H1 (cell line): ENCODE measurements at regions not wholly inside any gene's neighbourhood (a gene's known extent, or its start where the extent isn't known, plus 50 kb on each side); places are given as distances from the start of the nearest gene placed in this dataset.

Experiments
- CTCF ChIA-PET: fragments of 300-600 bp; sonication (Branson Sonifier 250); formaldehyde crosslinking; loops from one replicate; lab custom pipeline; 2021; ENCODE audit not compliant: partially characterized antibody; lab: Charles Lee
- POLR2A ChIA-PET: fragments of 300-600 bp; sonication (Branson Sonifier 250); formaldehyde crosslinking; loops from one replicate; lab custom pipeline; 2021; ENCODE audit warnings: inconsistent platforms; ENCODE audit not compliant: partially characterized antibody; lab: Charles Lee
- DNase-seq, 2 experiments: peaks; one replicate each; pipeline versions ENCODE4 v3.0.0 to v3.0.0-alpha.2; 2010 to 2022; ENCODE audit warnings: low spot score in 2 of 2, low read depth in 1 of 2, mixed read lengths in 1 of 2
- FAIRE-seq: peaks from 2 replicates; lab custom pipeline; 2011; peaks lifted over from hg19 to GRCh38; lab: Jason Lieb, UNC
- H2AFZ ChIP-seq: 2 replicates; pipeline ENCODE4 v1.8.1; 2012; ENCODE audit warnings: low read length, inconsistent platforms
- H2AK5ac ChIP-seq: 2 replicates; pipeline ENCODE4 v1.6.1; 2013; ENCODE audit warnings: low read depth, low read length
- H2BK120ac ChIP-seq: replicated peaks from 2 replicates; pipeline ENCODE3; 2013; ENCODE audit warnings: low read depth, low read length, inconsistent platforms
- H2BK12ac ChIP-seq: 2 replicates; pipeline ENCODE4 v1.6.1; 2013; ENCODE audit warnings: low read depth, low read length
- H2BK15ac ChIP-seq: 2 replicates; pipeline ENCODE4 v1.6.1; 2013; ENCODE audit warnings: low read length
- H2BK20ac ChIP-seq: 2 replicates; pipeline ENCODE4 v1.6.1; 2013; ENCODE audit warnings: low read length
- H2BK5ac ChIP-seq: 2 replicates; pipeline ENCODE4 v1.6.1; 2013; ENCODE audit warnings: low read depth, low read length
- H3K14ac ChIP-seq: 2 replicates; pipeline ENCODE4 v1.6.1; 2013; ENCODE audit warnings: inconsistent platforms; ENCODE audit not compliant: insufficient read length
- H3K18ac ChIP-seq: 2 replicates; pipeline ENCODE4 v1.6.1; 2013; ENCODE audit warnings: low read length; ENCODE audit errors: extremely low read depth
- H3K23ac ChIP-seq: 2 replicates; pipeline ENCODE4 v1.6.1; 2013; ENCODE audit warnings: inconsistent platforms; ENCODE audit not compliant: insufficient read length
- H3K23me2 ChIP-seq: 2 replicates; pipeline ENCODE4 v1.6.1; 2013; ENCODE audit warnings: low read depth, low read length
- H3K27ac ChIP-seq: 2 replicates; pipeline ENCODE4 v1.6.1; 2011; ENCODE audit warnings: low read depth, low read length, inconsistent platforms
- H3K27me3 ChIP-seq, 4 experiments: replicated peaks in 1 of 4; 1 replicate in 1 of 4; 2 replicates in 3 of 4; pipeline versions ENCODE4 v1.6.1 to v1.8.1; 2011 to 2013; ENCODE audit warnings: low read length in 3 of 4, mild to moderate bottlenecking in 3 of 4, inconsistent platforms in 2 of 4, mixed read lengths in 2 of 4, moderate library complexity in 1 of 4; ENCODE audit not compliant: control insufficient read depth in 3 of 4, insufficient read depth in 3 of 4; ENCODE audit errors: extremely low read depth in 1 of 4
- H3K36me3 ChIP-seq, 4 experiments: 2 replicates each; pipeline versions ENCODE4 v1.6.1 to v1.8.1; 2011 to 2013; ENCODE audit warnings: mild to moderate bottlenecking in 4 of 4, low read length in 3 of 4, moderate library complexity in 2 of 4, control low read depth in 1 of 4, inconsistent platforms in 1 of 4; ENCODE audit not compliant: insufficient read depth in 4 of 4, control insufficient read depth in 2 of 4
- H3K4ac ChIP-seq: replicated peaks from 2 replicates; pipeline ENCODE3; 2013; ENCODE audit warnings: low read length, low read depth, mixed read lengths, inconsistent platforms; ENCODE audit not compliant: insufficient read length
- H3K4me1 ChIP-seq, 4 experiments: replicated peaks in 1 of 4; 1 replicate in 1 of 4; 2 replicates in 3 of 4; pipeline versions ENCODE4 v1.6.1 to v1.8.1; 2011 to 2013; ENCODE audit warnings: low read length in 3 of 4, inconsistent platforms in 2 of 4, mixed read lengths in 1 of 4; ENCODE audit not compliant: insufficient read depth in 4 of 4, control insufficient read depth in 3 of 4
- H3K4me2 ChIP-seq, 2 experiments: 2 replicates each; pipeline versions ENCODE4 v1.6.1 to v1.8.1; 2011 to 2013; ENCODE audit warnings: low read depth in 2 of 2, low read length in 2 of 2, control low read depth in 1 of 2, inconsistent platforms in 1 of 2, mild to moderate bottlenecking in 1 of 2; ENCODE audit not compliant: insufficient read depth in 1 of 2
- H3K4me3 ChIP-seq, 4 experiments: fragments of 200-600, 300-600 bp in 1 of 4; sonication (generic), shearing (Covaris generic), sonication (Bioruptor Twin) in 1 of 4; 2 replicates each; pipeline versions ENCODE4 v1.5.1 to v1.8.1; 2011 to 2016; ENCODE audit warnings: low read length in 4 of 4, low read depth in 3 of 4, control low read depth in 2 of 4, inconsistent platforms in 2 of 4, mild to moderate bottlenecking in 2 of 4, mixed read lengths in 1 of 4, moderate library complexity in 1 of 4; ENCODE audit not compliant: insufficient read depth in 2 of 4; ENCODE audit errors: extremely low read depth in 1 of 4
- H3K56ac ChIP-seq: replicated peaks from 2 replicates; pipeline ENCODE3; 2013; ENCODE audit warnings: low read depth, mild to moderate bottlenecking, mixed read lengths, low read length, inconsistent platforms; ENCODE audit not compliant: insufficient read length
- H3K79me1 ChIP-seq: 2 replicates; pipeline ENCODE4 v1.6.1; 2013; ENCODE audit warnings: low read depth, low read length, control low read depth
- H3K79me2 ChIP-seq, 2 experiments: 2 replicates each; pipeline versions ENCODE4 v1.6.1 to v1.8.1; 2012 to 2013; ENCODE audit warnings: low read length in 2 of 2, mild to moderate bottlenecking in 2 of 2, inconsistent platforms in 1 of 2; ENCODE audit not compliant: insufficient read depth in 2 of 2, control insufficient read depth in 1 of 2
- H3K9ac ChIP-seq, 4 experiments: replicated peaks in 1 of 4; 1 replicate in 1 of 4; 2 replicates in 3 of 4; pipeline versions ENCODE4 v1.6.1 to v1.8.1; 2011 to 2013; ENCODE audit warnings: low read depth in 3 of 4, low read length in 3 of 4, control low read depth in 2 of 4, mild to moderate bottlenecking in 2 of 4, moderate library complexity in 2 of 4, inconsistent platforms in 1 of 4; ENCODE audit errors: extremely low read depth in 1 of 4
- H3K9me3 ChIP-seq, 2 experiments: 2 replicates each; pipeline versions ENCODE4 v1.6.1 to v1.8.1; 2012 to 2013; ENCODE audit warnings: mild to moderate bottlenecking in 2 of 2, moderate library complexity in 2 of 2, control low read depth in 1 of 2, inconsistent platforms in 1 of 2, low read depth in 1 of 2, low read length in 1 of 2, mixed read lengths in 1 of 2; ENCODE audit not compliant: insufficient read depth in 2 of 2
- H4K20me1 ChIP-seq, 2 experiments: replicated peaks in 1 of 2; 2 replicates each; pipeline versions ENCODE3 to v1.8.1; 2011 to 2013; ENCODE audit warnings: inconsistent platforms in 2 of 2, low read length in 2 of 2, mild to moderate bottlenecking in 1 of 2; ENCODE audit not compliant: insufficient read depth in 2 of 2, control insufficient read depth in 1 of 2
- H4K5ac ChIP-seq: 2 replicates; pipeline ENCODE4 v1.6.1; 2013; ENCODE audit warnings: low read length, low read depth, mixed read lengths, inconsistent platforms; ENCODE audit not compliant: insufficient read length
- H4K8ac ChIP-seq: 2 replicates; pipeline ENCODE4 v1.8.0; 2013; ENCODE audit warnings: mild to moderate bottlenecking, moderate library complexity, low read length, inconsistent platforms; ENCODE audit not compliant: insufficient read depth; ENCODE audit errors: extremely low read depth
- H4K91ac ChIP-seq: replicated peaks from 2 replicates; pipeline ENCODE3; 2013; ENCODE audit warnings: low read length, mixed read lengths, inconsistent platforms; ENCODE audit not compliant: insufficient read length
- EGR1 ChIP-seq: IDR thresholded peaks from 2 replicates; pipeline ENCODE4 v1.6.1; 2011; ENCODE audit warnings: low read depth, low read length, borderline replicate concordance
- RAD21 ChIP-seq, 2 experiments: IDR thresholded peaks in 1 of 2; conservative IDR thresholded peaks in 1 of 2; 2 replicates each; pipeline ENCODE4 v1.6.1; 2011; ENCODE audit warnings: low read depth in 2 of 2, low read length in 2 of 2, improper control_type of control experiment in 1 of 2, inconsistent platforms in 1 of 2, mild to moderate bottlenecking in 1 of 2, moderate library complexity in 1 of 2
- WGBS, 2 experiments: shearing (Covaris generic) in 1 of 2; methylation state at CpG; one replicate each; pipeline versions ENCODE4 v1.1.6 to v1.1.7; 2013 to 2015; ENCODE audit warnings: low lambda C conversion rate in 2 of 2, mixed read lengths in 2 of 2, inconsistent platforms in 1 of 2, low coverage in 1 of 2, missing lambda C conversion rate in 1 of 2; ENCODE audit not compliant: insufficient replicate concordance in 2 of 2, insufficient coverage in 1 of 2, insufficient read length in 1 of 2; ENCODE audit errors: extremely low coverage in 1 of 2, missing lambda C conversion rate in 1 of 2; 5-methylcytosine and 5-hydroxymethylcytosine counted together
- TF ChIP-seq, protein P1 (sequence below), 3 experiments: IDR thresholded peaks; 1 replicate in 2 of 3; 2 replicates in 1 of 3; pipeline versions ENCODE4 v1.5.1 to v1.6.1; 2011; ENCODE audit warnings: low read length in 3 of 3, mild to moderate bottlenecking in 3 of 3, inconsistent platforms in 2 of 3, low read depth in 1 of 3, moderate library complexity in 1 of 3; ENCODE audit not compliant: insufficient read depth in 1 of 3; ENCODE audit errors: control extremely low read depth in 1 of 3

DNA sequence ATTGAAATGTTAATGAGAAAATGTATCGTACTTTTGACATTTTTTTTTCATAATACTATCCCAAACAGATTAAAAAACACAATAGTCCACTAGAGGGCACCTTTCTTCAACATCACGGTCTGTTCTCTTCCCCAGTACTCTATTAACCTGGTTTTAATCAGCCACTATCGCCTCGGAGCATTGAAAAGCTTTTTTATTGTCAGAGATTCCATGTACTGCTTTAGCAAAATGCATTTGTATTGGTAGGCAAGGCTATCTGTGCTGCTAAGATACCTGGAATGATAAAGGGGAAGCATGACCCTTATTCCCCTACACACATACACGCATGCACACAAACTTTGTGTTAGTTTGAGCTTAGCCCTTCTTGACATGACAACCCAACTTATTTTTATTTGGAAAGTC is 160.1 kb upstream of the IL12A start:
- no peak overlapping the region for H3K14ac ChIP-seq
- H2BK120ac ChIP-seq, result no peak overlapping the region
- FAIRE-seq, result no peak
- H2BK15ac ChIP-seq, result no peak overlapping the region
- H3K27ac ChIP-seq, result no peak overlapping the region
- H3K9me3 ChIP-seq, result no peaks in the 10 kb centered on the region
- no peak overlapping the region for H2BK12ac ChIP-seq
- POLR2A ChIA-PET, result interaction anchor here (3.4 kb wide), 1 partner anchor 11 kb away, joined by 11 read pairs; the partner anchor contains the start of gene SCHIP1
- H2AK5ac ChIP-seq, result no peak overlapping the region
- H3K4me3 ChIP-seq, result no peak overlapping the region
- no peaks in the 10 kb centered on the region for H4K20me1 ChIP-seq
- H3K36me3 ChIP-seq, result no peaks in the 10 kb centered on the region
- no peak overlapping the region for H4K8ac ChIP-seq
- H3K4me2 ChIP-seq, result no peak overlapping the region
- no peak overlapping the region for H2AFZ ChIP-seq
- H3K79me2 ChIP-seq, result no peaks in the 10 kb centered on the region
- no peak overlapping the region for H4K5ac ChIP-seq
- peak; percentile 56 to 62 for TF ChIP-seq RAD21 (IDR thresholded peaks at IDR 0.05 in 1 of 2, conservative IDR thresholded peaks at IDR 0.05 in 1 of 2; ENCODE audit: low read depth in 2 of 2, low read length in 2 of 2)
- TF ChIP-seq EGR1, result no peak
- TF ChIP-seq, protein P1, sequence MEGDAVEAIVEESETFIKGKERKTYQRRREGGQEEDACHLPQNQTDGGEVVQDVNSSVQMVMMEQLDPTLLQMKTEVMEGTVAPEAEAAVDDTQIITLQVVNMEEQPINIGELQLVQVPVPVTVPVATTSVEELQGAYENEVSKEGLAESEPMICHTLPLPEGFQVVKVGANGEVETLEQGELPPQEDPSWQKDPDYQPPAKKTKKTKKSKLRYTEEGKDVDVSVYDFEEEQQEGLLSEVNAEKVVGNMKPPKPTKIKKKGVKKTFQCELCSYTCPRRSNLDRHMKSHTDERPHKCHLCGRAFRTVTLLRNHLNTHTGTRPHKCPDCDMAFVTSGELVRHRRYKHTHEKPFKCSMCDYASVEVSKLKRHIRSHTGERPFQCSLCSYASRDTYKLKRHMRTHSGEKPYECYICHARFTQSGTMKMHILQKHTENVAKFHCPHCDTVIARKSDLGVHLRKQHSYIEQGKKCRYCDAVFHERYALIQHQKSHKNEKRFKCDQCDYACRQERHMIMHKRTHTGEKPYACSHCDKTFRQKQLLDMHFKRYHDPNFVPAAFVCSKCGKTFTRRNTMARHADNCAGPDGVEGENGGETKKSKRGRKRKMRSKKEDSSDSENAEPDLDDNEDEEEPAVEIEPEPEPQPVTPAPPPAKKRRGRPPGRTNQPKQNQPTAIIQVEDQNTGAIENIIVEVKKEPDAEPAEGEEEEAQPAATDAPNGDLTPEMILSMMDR (IDR thresholded peaks at IDR 0.05; ENCODE audit: control extremely low read depth in 1 of 3, insufficient read depth in 1 of 3, low read depth in 1 of 3, low read length in 3 of 3), result peak in 2 of 3 experiments; percentile 33 to 38; a peak in 2 of 4 replicates
- TF ChIP-seq, all 59 proteins: peak for 2
- H3K27me3 ChIP-seq, result no peaks in the 10 kb centered on the region
- no peak overlapping the region for H2BK5ac ChIP-seq
- no peak for DNase-seq
- H3K79me1 ChIP-seq, result no peaks in the 10 kb centered on the region
- no peak overlapping the region for H2BK20ac ChIP-seq
- no peak overlapping the region for H3K9ac ChIP-seq
- CTCF ChIA-PET, result interaction anchor here (0.6 to 11.3 kb wide), 43 partner anchors 9 to 962 kb away, joined by 3 to 109 read pairs (median 4); partner anchors contain the start of genes IL12A and SCHIP1
- H4K91ac ChIP-seq, result no peak overlapping the region
- H3K4me1 ChIP-seq, result no peaks in the 10 kb centered on the region
- no peak overlapping the region for H3K4ac ChIP-seq
- H3K23me2 ChIP-seq, result no peaks in the 10 kb centered on the region
- H3K18ac ChIP-seq, result no peak overlapping the region
- H3K23ac ChIP-seq, result no peak overlapping the region
- 63% methylated on average over 5 of the region's 5 CpGs; no CpG with 5 or more reads in 1 of the 2 experiments for WGBS, 2 experiments
- no peak overlapping the region for H3K56ac ChIP-seq
